CD4-positive, alpha-beta T cell (primary cell): ENCODE measurements at regions not wholly inside any gene's neighbourhood (a gene's known extent, or its start where the extent isn't known, plus 50 kb on each side); places are given as distances from the start of the nearest gene placed in this dataset.

Experiments
- ATAC-seq: fragments of 200-7000 bp; cut with Tn5 transposase; one replicate; pipeline ENCODE4 v1.10.0; 2022; ENCODE audit warnings: mild to moderate bottlenecking; ENCODE audit not compliant: poor library complexity
- CTCF ChIA-PET: fragments of 350-600 bp; sonication (Branson Sonifier 250); formaldehyde crosslinking; loops from one replicate; lab custom pipeline; 2021; ENCODE audit warnings: antibody characterized with exemption, inconsistent platforms; lab: Charles Lee
- POLR2A ChIA-PET: fragments of 350-600 bp; sonication (Branson Sonifier 250); formaldehyde crosslinking; loops from one replicate; lab custom pipeline; 2021; ENCODE audit warnings: antibody characterized with exemption, inconsistent platforms; lab: Charles Lee
- DNase-seq, 14 experiments: peaks; one replicate each; pipeline ENCODE4 v3.0.0-alpha.2; 2013 to 2020; ENCODE audit warnings: mixed read lengths in 2 of 14
- H3K27ac ChIP-seq, 2 donors: one replicate each; pipeline versions ENCODE4 v1.5.1 to v1.7.0; 2013; ENCODE audit warnings: low read length in 2 of 2, low read depth in 1 of 2, mild to moderate bottlenecking in 1 of 2
- H3K27me3 ChIP-seq, 2 experiments: 1 replicate in 1 of 2; 2 replicates in 1 of 2; pipeline versions ENCODE4 v1.6.1 to v1.7.0; 2013; ENCODE audit warnings: low read length in 2 of 2, control low read depth in 1 of 2, mild to moderate bottlenecking in 1 of 2, moderate library complexity in 1 of 2; ENCODE audit not compliant: insufficient read depth in 2 of 2, control insufficient read depth in 1 of 2
- H3K36me3 ChIP-seq: one replicate; pipeline ENCODE4 v1.6.1; 2013; ENCODE audit warnings: low read length, control low read depth; ENCODE audit not compliant: insufficient read depth
- H3K4me1 ChIP-seq: one replicate; pipeline ENCODE4 v1.6.1; 2013; ENCODE audit warnings: low read length, control low read depth; ENCODE audit not compliant: insufficient read depth
- H3K4me3 ChIP-seq: one replicate; pipeline ENCODE4 v1.5.1; 2013; ENCODE audit warnings: mild to moderate bottlenecking, low read length, moderate library complexity
- H3K9me3 ChIP-seq, 2 experiments: 1 replicate in 1 of 2; 2 replicates in 1 of 2; pipeline versions ENCODE4 v1.6.1 to v1.7.0; 2013; ENCODE audit warnings: low read length in 2 of 2, mild to moderate bottlenecking in 2 of 2, control low read depth in 1 of 2, moderate library complexity in 1 of 2; ENCODE audit not compliant: control insufficient read depth in 1 of 2, insufficient read depth in 1 of 2
- H3K27ac Mint-ChIP-seq: one replicate; pipeline ENCODE4 v1.8.0; 2020; ENCODE audit warnings: mixed read lengths
- H3K27me3 Mint-ChIP-seq: one replicate; pipeline ENCODE4 v1.8.0; 2021; ENCODE audit warnings: mixed read lengths
- H3K36me3 Mint-ChIP-seq: one replicate; pipeline ENCODE4 v1.8.0; 2021; ENCODE audit warnings: low read depth, mixed read lengths
- H3K4me1 Mint-ChIP-seq: one replicate; pipeline ENCODE4 v1.8.0; 2021; ENCODE audit warnings: low read depth, mixed read lengths
- H3K4me3 Mint-ChIP-seq: one replicate; pipeline ENCODE4 v1.8.0; 2020; ENCODE audit warnings: mild to moderate bottlenecking, mixed read lengths
- H3K9me3 Mint-ChIP-seq: one replicate; pipeline ENCODE4 v1.8.0; 2020; ENCODE audit warnings: mixed read lengths
- intact Hi-C, 2 experiments: fragments of 100-400 bp; cut with DNase I in 1 of 2; cut with micrococcal nuclease in 1 of 2; formaldehyde crosslinking; loops; one replicate each; pipeline versions ENCODE4 v1.15.1 to v1.9.0; 2023 to 2025; cut with DNase I, micrococcal nuclease
- TF ChIP-seq, protein P1 (sequence below): fragments of 200-600 bp; IDR thresholded peaks from one replicate; pipeline ENCODE4 v1.8.0; 2022; ENCODE audit warnings: antibody characterized with exemption, mild to moderate bottlenecking

GRCh38 chr6:2376429-2377355 is 131.3 kb upstream of the GMDS start:
- no peak overlapping the region for H3K4me3 Mint-ChIP-seq
- Histone ChIP-seq H3K36me3 (no peaks in the 10 kb centered on the region), H3K27me3 (no peaks in the 10 kb centered on the region), H3K9me3 (no peaks in the 10 kb centered on the region), H3K4me3 (no peak overlapping the region), H3K27ac (no peak overlapping the region), H3K4me1 (no peaks in the 10 kb centered on the region)
- H3K4me1 Mint-ChIP-seq: no peaks in the 10 kb centered on the region
- ChIA-PET CTCF (no interaction called here), POLR2A (no interaction called here)
- no peak overlapping the region for H3K27ac Mint-ChIP-seq
- no peaks in the 10 kb centered on the region for H3K27me3 Mint-ChIP-seq
- H3K36me3 Mint-ChIP-seq: no peaks in the 10 kb centered on the region
- H3K9me3 Mint-ChIP-seq: no peaks in the 10 kb centered on the region
- intact Hi-C loops: no loop called here
- TF ChIP-seq, protein P1, sequence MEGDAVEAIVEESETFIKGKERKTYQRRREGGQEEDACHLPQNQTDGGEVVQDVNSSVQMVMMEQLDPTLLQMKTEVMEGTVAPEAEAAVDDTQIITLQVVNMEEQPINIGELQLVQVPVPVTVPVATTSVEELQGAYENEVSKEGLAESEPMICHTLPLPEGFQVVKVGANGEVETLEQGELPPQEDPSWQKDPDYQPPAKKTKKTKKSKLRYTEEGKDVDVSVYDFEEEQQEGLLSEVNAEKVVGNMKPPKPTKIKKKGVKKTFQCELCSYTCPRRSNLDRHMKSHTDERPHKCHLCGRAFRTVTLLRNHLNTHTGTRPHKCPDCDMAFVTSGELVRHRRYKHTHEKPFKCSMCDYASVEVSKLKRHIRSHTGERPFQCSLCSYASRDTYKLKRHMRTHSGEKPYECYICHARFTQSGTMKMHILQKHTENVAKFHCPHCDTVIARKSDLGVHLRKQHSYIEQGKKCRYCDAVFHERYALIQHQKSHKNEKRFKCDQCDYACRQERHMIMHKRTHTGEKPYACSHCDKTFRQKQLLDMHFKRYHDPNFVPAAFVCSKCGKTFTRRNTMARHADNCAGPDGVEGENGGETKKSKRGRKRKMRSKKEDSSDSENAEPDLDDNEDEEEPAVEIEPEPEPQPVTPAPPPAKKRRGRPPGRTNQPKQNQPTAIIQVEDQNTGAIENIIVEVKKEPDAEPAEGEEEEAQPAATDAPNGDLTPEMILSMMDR: no peak
- ATAC-seq (no peak), DNase-seq (no peak)

GRCh38 chr6:2375443-2375842 is 130.0 kb upstream of the GMDS start:
- Histone ChIP-seq H3K9me3 (no peaks in the 10 kb centered on the region), H3K36me3 (no peaks in the 10 kb centered on the region), H3K4me3 (no peak overlapping the region), H3K27ac (no peak overlapping the region), H3K4me1 (no peaks in the 10 kb centered on the region), H3K27me3 (no peaks in the 10 kb centered on the region)
- Mint-ChIP-seq H3K36me3 (no peaks in the 10 kb centered on the region), H3K4me3 (no peak overlapping the region), H3K4me1 (no peaks in the 10 kb centered on the region), H3K27me3 (no peaks in the 10 kb centered on the region), H3K27ac (no peak overlapping the region), H3K9me3 (no peaks in the 10 kb centered on the region)
- TF ChIP-seq, protein P1: no peak
- ChIA-PET CTCF (no interaction called here), POLR2A (no interaction called here)
- ATAC-seq (no peak), DNase-seq (no peak)
- intact Hi-C loops: no loop called here

GRCh38 chr6:2369606-2370005 is 124.2 kb upstream of the GMDS start:
- intact Hi-C loops: no loop called here
- H3K27ac ChIP-seq: no peak overlapping the region
- no peaks in the 10 kb centered on the region for H3K36me3 ChIP-seq
- Mint-ChIP-seq H3K4me3 (no peak overlapping the region), H3K27me3 (no peaks in the 10 kb centered on the region), H3K36me3 (no peaks in the 10 kb centered on the region), H3K27ac (no peak overlapping the region), H3K9me3 (no peaks in the 10 kb centered on the region), H3K4me1 (no peaks in the 10 kb centered on the region)
- H3K27me3 ChIP-seq: no peaks in the 10 kb centered on the region
- DNase-seq (no peak), ATAC-seq (no peak)
- ChIA-PET CTCF (no interaction called here), POLR2A (no interaction called here)
- no peaks in the 10 kb centered on the region for H3K9me3 ChIP-seq
- no peaks in the 10 kb centered on the region for H3K4me1 ChIP-seq
- no peak overlapping the region for H3K4me3 ChIP-seq
- TF ChIP-seq, protein P1: no peak
